ENCODE measurements at regions not wholly inside any gene's neighbourhood (a gene's known extent, or its start where the extent isn't known, plus 50 kb on each side); places are given as distances from the start of the nearest gene placed in this dataset.

DNA sequence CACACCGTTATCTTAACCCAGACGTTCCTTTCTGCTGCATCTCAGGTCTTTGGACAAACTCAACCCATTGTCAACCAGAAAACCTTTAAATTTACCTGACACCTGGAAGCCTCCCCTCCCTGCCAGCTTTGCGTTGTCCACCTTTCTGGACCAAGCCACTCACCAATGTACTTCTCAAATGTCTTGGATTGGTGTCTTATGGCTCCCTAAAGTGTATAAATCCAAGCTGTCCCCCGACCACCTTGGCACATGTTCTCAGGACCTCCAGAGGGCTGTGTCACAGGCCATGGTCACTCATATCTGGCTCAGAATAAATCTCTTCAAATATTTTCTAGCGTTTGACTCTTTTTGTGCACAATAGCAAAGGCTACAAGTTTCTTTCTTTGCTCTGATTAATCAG, 250.0 kb downstream of the DLL1 start:
- no peak overlapping the region for H3K4me3 ChIP-seq
- H3K4me1 ChIP-seq = no peaks in the 10 kb centered on the region
- no peaks in the 10 kb centered on the region for H3K9me3 ChIP-seq
- DNase-seq = no peak
- H3K27me3 ChIP-seq = no peaks in the 10 kb centered on the region
- no peak overlapping the region for H3K27ac ChIP-seq
- no peak for TF ChIP-seq CTCF (IDR thresholded peaks at IDR 0.05)
- no peak for TF ChIP-seq POLR2A (IDR thresholded peaks at IDR 0.05)
- H3K36me3 ChIP-seq = no peaks in the 10 kb centered on the region
- intact Hi-C loops (cut with DNase I; ENCODE audit: low total_unique reads) = no loop called here

DNA sequence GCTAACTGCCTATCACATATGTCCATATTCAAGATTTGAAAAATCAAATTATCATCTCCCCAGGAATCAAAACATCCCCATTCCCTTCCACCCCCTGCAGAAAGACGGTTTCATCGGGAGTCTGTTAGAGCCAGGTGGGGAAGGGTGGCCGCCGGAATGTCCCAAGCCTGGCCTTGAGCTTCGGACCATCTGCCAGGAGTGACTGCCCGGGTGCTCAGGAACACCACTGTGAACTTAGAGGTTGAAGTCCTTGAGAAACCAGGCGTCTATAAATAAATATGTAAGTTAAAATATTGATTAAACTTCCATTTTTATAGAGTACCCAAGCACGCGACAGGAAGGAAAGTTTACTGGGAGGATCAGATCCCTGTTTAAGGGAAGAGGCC, 250.8 kb downstream of the DLL1 start:
- H3K4me3 ChIP-seq = no peak overlapping the region
- no peak overlapping the region for H3K27ac ChIP-seq
- H3K4me1 ChIP-seq = no peaks in the 10 kb centered on the region
- H3K36me3 ChIP-seq = no peaks in the 10 kb centered on the region
- H3K9me3 ChIP-seq = no peaks in the 10 kb centered on the region
- no peaks in the 10 kb centered on the region for H3K27me3 ChIP-seq
- TF ChIP-seq POLR2A (IDR thresholded peaks at IDR 0.05) (no peak), CTCF (IDR thresholded peaks at IDR 0.05) (no peak)
- intact Hi-C loops (cut with DNase I; ENCODE audit: low total_unique reads) = no loop called here
- DNase-seq = peak in 1 of 2 donors; percentile 4

- intact Hi-C loops (cut with DNase I; ENCODE audit: low total_unique reads) = no loop called here
- Histone ChIP-seq H3K9me3 (no peaks in the 10 kb centered on the region), H3K4me3 (no peak overlapping the region), H3K4me1 (no peaks in the 10 kb centered on the region), H3K27me3 (no peaks in the 10 kb centered on the region), H3K36me3 (no peaks in the 10 kb centered on the region), H3K27ac (no peak overlapping the region)
- DNase-seq = peak in 1 of 2 donors; percentile 5
- no peak for TF ChIP-seq POLR2A (IDR thresholded peaks at IDR 0.05)
- TF ChIP-seq CTCF (IDR thresholded peaks at IDR 0.05) = no peak
Observed at GRCh38 chr6:170039156-170040114, 251.4 kb downstream of the DLL1 start.

- H3K27me3 ChIP-seq = no peaks in the 10 kb centered on the region
- TF ChIP-seq POLR2A (IDR thresholded peaks at IDR 0.05) (no peak), CTCF (IDR thresholded peaks at IDR 0.05) (no peak)
- H3K4me1 ChIP-seq = no peaks in the 10 kb centered on the region
- H3K4me3 ChIP-seq = no peak overlapping the region
- H3K9me3 ChIP-seq = no peaks in the 10 kb centered on the region
- H3K27ac ChIP-seq = no peak overlapping the region
- peak in 1 of 2 donors; percentile 7 for DNase-seq
- intact Hi-C loops (cut with DNase I; ENCODE audit: low total_unique reads) = no loop called here
- no peaks in the 10 kb centered on the region for H3K36me3 ChIP-seq
Observed at GRCh38 chr6:170038708-170039107, 252.2 kb downstream of the DLL1 start.

GRCh38 chr6:170038251-170038650, 252.6 kb downstream of the DLL1 start:
- Histone ChIP-seq H3K9me3 (no peaks in the 10 kb centered on the region), H3K36me3 (no peaks in the 10 kb centered on the region), H3K27me3 (no peaks in the 10 kb centered on the region), H3K4me3 (no peak overlapping the region), H3K4me1 (no peaks in the 10 kb centered on the region), H3K27ac (peak overlapping the region in 1 of 2 donors; percentile 24)
- TF ChIP-seq POLR2A (IDR thresholded peaks at IDR 0.05) = no peak
- no peak for TF ChIP-seq CTCF (IDR thresholded peaks at IDR 0.05)
- DNase-seq = peak in 1 of 2 donors; percentile 21
- intact Hi-C loops (cut with DNase I; ENCODE audit: low total_unique reads) = no loop called here
